ENCODE measurements at regions not wholly inside any gene's neighbourhood (a gene's known extent, or its start where the extent isn't known, plus 50 kb on each side); places are given as distances from the start of the nearest gene placed in this dataset.
"Not testable (repeated sequence)": the region's sequence is repeated elsewhere in the genome, so short reads cannot be mapped to it uniquely, and the experiment has no call there.

GRCh38 chr10:125273023-125273422 is 112.7 kb upstream of the CTBP2 start:
- DNase-seq (ENCODE audit: low read depth): no peak

- DNase-seq (ENCODE audit: low read depth): no peak
Observed at GRCh38 chr10:125269716-125270115, 109.4 kb upstream of the CTBP2 start.

- no peak for DNase-seq (ENCODE audit: low read depth)
Observed at GRCh38 chr10:125266966-125267365, 106.6 kb upstream of the CTBP2 start.

GRCh38 chr10:125266541-125266940 is 106.2 kb upstream of the CTBP2 start:
- DNase-seq (ENCODE audit: low read depth): no peak

- no peak for DNase-seq (ENCODE audit: low read depth)
Observed at GRCh38 chr10:125265579-125265955, 105.2 kb upstream of the CTBP2 start.

- DNase-seq (ENCODE audit: low read depth): no peak
Observed at GRCh38 chr10:125264757-125265578, 104.6 kb upstream of the CTBP2 start.

- DNase-seq (ENCODE audit: low read depth): no peak
Observed at GRCh38 chr10:125264091-125264490, 103.7 kb upstream of the CTBP2 start.

GRCh38 chr10:125263551-125263950 is 103.2 kb upstream of the CTBP2 start:
- DNase-seq (ENCODE audit: low read depth): no peak

- no peak for DNase-seq (ENCODE audit: low read depth)
Observed at GRCh38 chr10:125262920-125263319, 102.6 kb upstream of the CTBP2 start.

GRCh38 chr10:125262409-125262808 is 102.0 kb upstream of the CTBP2 start:
- no peak for DNase-seq (ENCODE audit: low read depth)

GRCh38 chr10:125261491-125262186 is 101.3 kb upstream of the CTBP2 start:
- DNase-seq (ENCODE audit: low read depth): no peak

- no peak for DNase-seq (ENCODE audit: low read depth)
Observed at GRCh38 chr10:125260260-125260659, 99.9 kb upstream of the CTBP2 start.

- DNase-seq (ENCODE audit: low read depth): no peak
Observed at GRCh38 chr10:125259651-125260050, 99.3 kb upstream of the CTBP2 start.

- no peak for DNase-seq (ENCODE audit: low read depth)
Observed at GRCh38 chr10:125258676-125259075, 98.3 kb upstream of the CTBP2 start.

- no peak for DNase-seq (ENCODE audit: low read depth)
Observed at GRCh38 chr10:125257521-125258108, 97.3 kb upstream of the CTBP2 start.

- DNase-seq (ENCODE audit: low read depth): no peak
Observed at GRCh38 chr10:125256026-125256425, 95.7 kb upstream of the CTBP2 start.

GRCh38 chr10:125252937-125253336 is 92.6 kb upstream of the CTBP2 start:
- DNase-seq (ENCODE audit: low read depth): no peak

- DNase-seq (ENCODE audit: low read depth): not testable (repeated sequence)
Observed at GRCh38 chr10:125250834-125251233, 90.5 kb upstream of the CTBP2 start.

- DNase-seq (ENCODE audit: low read depth): no peak
Observed at GRCh38 chr10:125249948-125250347, 89.6 kb upstream of the CTBP2 start.

GRCh38 chr10:125248489-125248888 is 88.1 kb upstream of the CTBP2 start:
- DNase-seq (ENCODE audit: low read depth): no peak

GRCh38 chr10:125247576-125247975 is 87.2 kb upstream of the CTBP2 start:
- no peak for DNase-seq (ENCODE audit: low read depth)

GRCh38 chr10:125243532-125244253 is 83.3 kb upstream of the CTBP2 start:
- no peak for DNase-seq (ENCODE audit: low read depth)

- DNase-seq (ENCODE audit: low read depth): no peak
Observed at GRCh38 chr10:125238682-125239081, 78.3 kb upstream of the CTBP2 start.
